ENCODE measurements at regions not wholly inside any gene's neighbourhood (a gene's known extent, or its start where the extent isn't known, plus 50 kb on each side); places are given as distances from the start of the nearest gene placed in this dataset.
A peak's percentile ranks its signal among the peaks of the same experiment; 100 is the strongest.
"Not testable (repeated sequence)": the region's sequence is repeated elsewhere in the genome, so short reads cannot be mapped to it uniquely, and the experiment has no call there.

GRCh38 chr5:11392-11791 lies 80.6 kb upstream of the PLEKHG4B start:
- DNase-seq; H3K4me3 Mint-ChIP-seq; H3K9me3 Mint-ChIP-seq; H3K4me3 ChIP-seq (ENCODE audit: low read length); intact Hi-C loops (cut with DNase I, micrococcal nuclease); ATAC-seq (ENCODE audit: poor library complexity); H3K4me1 Mint-ChIP-seq (ENCODE audit: low read depth); H3K9me3 ChIP-seq (ENCODE audit: control insufficient read depth in 1 of 2, insufficient read depth in 1 of 2, low read length in 2 of 2); H3K27ac ChIP-seq (ENCODE audit: low read depth in 1 of 2, low read length in 2 of 2); CTCF ChIA-PET; H3K36me3 ChIP-seq (ENCODE audit: insufficient read depth, low read length); H3K27ac Mint-ChIP-seq; H3K36me3 Mint-ChIP-seq (ENCODE audit: low read depth); H3K4me1 ChIP-seq (ENCODE audit: insufficient read depth, low read length); H3K27me3 ChIP-seq (ENCODE audit: control insufficient read depth in 1 of 2, insufficient read depth in 2 of 2, low read length in 2 of 2); POLR2A ChIA-PET: not testable (repeated sequence)
- H3K27me3 Mint-ChIP-seq = peaks cover 19% of the 10 kb centered on the region

GRCh38 chr5:11898-12297 lies 80.1 kb upstream of the PLEKHG4B start:
- ATAC-seq (ENCODE audit: poor library complexity) = no peak
- H3K27me3 ChIP-seq (ENCODE audit: control insufficient read depth in 1 of 2, insufficient read depth in 2 of 2, low read length in 2 of 2) = peaks cover 0 to 4% of the 10 kb centered on the region in 2 experiments
- Mint-ChIP-seq H3K36me3 (ENCODE audit: low read depth) (no peaks in the 10 kb centered on the region), H3K4me1 (ENCODE audit: low read depth) (no peaks in the 10 kb centered on the region), H3K9me3 (no peaks in the 10 kb centered on the region), H3K4me3 (no peak overlapping the region), H3K27me3 (peaks cover 24% of the 10 kb centered on the region), H3K27ac (no peak overlapping the region)
- H3K36me3 ChIP-seq (ENCODE audit: insufficient read depth, low read length) = no peaks in the 10 kb centered on the region
- H3K4me1 ChIP-seq (ENCODE audit: insufficient read depth, low read length) = no peaks in the 10 kb centered on the region
- no peak overlapping the region for H3K27ac ChIP-seq (ENCODE audit: low read depth in 1 of 2, low read length in 2 of 2)
- intact Hi-C loops (cut with DNase I, micrococcal nuclease) = no loop called here
- no peaks in the 10 kb centered on the region for H3K9me3 ChIP-seq (ENCODE audit: control insufficient read depth in 1 of 2, insufficient read depth in 1 of 2, low read length in 2 of 2)
- POLR2A ChIA-PET = no interaction called here
- TF ChIP-seq CTCF (IDR thresholded peaks at IDR 0.05) = no peak
- CTCF ChIA-PET = no interaction called here
- H3K4me3 ChIP-seq (ENCODE audit: low read length) = no peak overlapping the region
- peak in 2 of 14 experiments; percentile 5 for DNase-seq

- Mint-ChIP-seq H3K9me3 (no peaks in the 10 kb centered on the region), H3K4me3 (no peak overlapping the region), H3K4me1 (ENCODE audit: low read depth) (no peaks in the 10 kb centered on the region), H3K36me3 (ENCODE audit: low read depth) (no peaks in the 10 kb centered on the region), H3K27ac (no peak overlapping the region), H3K27me3 (peaks cover 31% of the 10 kb centered on the region)
- TF ChIP-seq CTCF (IDR thresholded peaks at IDR 0.05) = no peak
- H3K27me3 ChIP-seq (ENCODE audit: control insufficient read depth in 1 of 2, insufficient read depth in 2 of 2, low read length in 2 of 2) = peaks cover 0 to 4% of the 10 kb centered on the region in 2 experiments
- H3K36me3 ChIP-seq (ENCODE audit: insufficient read depth, low read length) = no peaks in the 10 kb centered on the region
- H3K4me1 ChIP-seq (ENCODE audit: insufficient read depth, low read length) = no peaks in the 10 kb centered on the region
- ChIA-PET CTCF (no interaction called here), POLR2A (no interaction called here)
- H3K9me3 ChIP-seq (ENCODE audit: control insufficient read depth in 1 of 2, insufficient read depth in 1 of 2, low read length in 2 of 2) = no peaks in the 10 kb centered on the region
- H3K4me3 ChIP-seq (ENCODE audit: low read length) = no peak overlapping the region
- no peak for ATAC-seq (ENCODE audit: poor library complexity)
- no peak overlapping the region for H3K27ac ChIP-seq (ENCODE audit: low read depth in 1 of 2, low read length in 2 of 2)
- DNase-seq = no peak
- intact Hi-C loops (cut with DNase I, micrococcal nuclease) = no loop called here
These were observed 78.7 kb upstream of the PLEKHG4B start for GRCh38 chr5:13234-13633.

- H3K36me3 ChIP-seq (ENCODE audit: insufficient read depth, low read length); H3K27me3 ChIP-seq (ENCODE audit: control insufficient read depth in 1 of 2, insufficient read depth in 2 of 2, low read length in 2 of 2); POLR2A ChIA-PET; H3K4me3 Mint-ChIP-seq; H3K9me3 Mint-ChIP-seq; H3K36me3 Mint-ChIP-seq (ENCODE audit: low read depth); intact Hi-C loops (cut with DNase I, micrococcal nuclease); CTCF ChIA-PET; H3K4me1 ChIP-seq (ENCODE audit: insufficient read depth, low read length); H3K27ac Mint-ChIP-seq; H3K27ac ChIP-seq (ENCODE audit: low read depth in 1 of 2, low read length in 2 of 2); H3K9me3 ChIP-seq (ENCODE audit: control insufficient read depth in 1 of 2, insufficient read depth in 1 of 2, low read length in 2 of 2); ATAC-seq (ENCODE audit: poor library complexity); H3K4me1 Mint-ChIP-seq (ENCODE audit: low read depth); H3K4me3 ChIP-seq (ENCODE audit: low read length); DNase-seq: not testable (repeated sequence)
- H3K27me3 Mint-ChIP-seq = peaks cover 31% of the 10 kb centered on the region
These were observed 77.3 kb upstream of the PLEKHG4B start for GRCh38 chr5:14676-15075.

- not testable (repeated sequence) for ATAC-seq (ENCODE audit: poor library complexity)
- peaks cover 45% of the 10 kb centered on the region for H3K27me3 Mint-ChIP-seq
These were observed 71.7 kb upstream of the PLEKHG4B start for GRCh38 chr5:20276-20675.

More at GRCh38 chr5:20276-20675, 71.7 kb upstream of the PLEKHG4B start:
- H3K27me3 ChIP-seq (ENCODE audit: control insufficient read depth in 1 of 2, insufficient read depth in 2 of 2, low read length in 2 of 2); H3K36me3 ChIP-seq (ENCODE audit: insufficient read depth, low read length); H3K4me1 Mint-ChIP-seq (ENCODE audit: low read depth); POLR2A ChIA-PET; H3K9me3 Mint-ChIP-seq; H3K27ac ChIP-seq (ENCODE audit: low read depth in 1 of 2, low read length in 2 of 2); H3K4me3 Mint-ChIP-seq; H3K27ac Mint-ChIP-seq; CTCF ChIA-PET; H3K4me1 ChIP-seq (ENCODE audit: insufficient read depth, low read length); H3K4me3 ChIP-seq (ENCODE audit: low read length); intact Hi-C loops (cut with DNase I, micrococcal nuclease); DNase-seq; H3K9me3 ChIP-seq (ENCODE audit: control insufficient read depth in 1 of 2, insufficient read depth in 1 of 2, low read length in 2 of 2); H3K36me3 Mint-ChIP-seq (ENCODE audit: low read depth): not testable (repeated sequence)
